A549 (cell line): ENCODE measurements at regions not wholly inside any gene's neighbourhood (a gene's known extent, or its start where the extent isn't known, plus 50 kb on each side); places are given as distances from the start of the nearest gene placed in this dataset.

Experiments used
- ATAC-seq, 2 experiments: fragments of 200-7000 bp in 1 of 2; fragments of >200 bp in 1 of 2; cut with Nextera tagmentation in 1 of 2; cut with Tn5 transposase in 1 of 2; 3 replicates each; pipeline versions ENCODE4 v1.8.0 to v1.9.1; 2018 to 2020; ENCODE audit warnings: mild to moderate bottlenecking in 1 of 2, moderate library complexity in 1 of 2
- CTCF ChIA-PET: fragments of 300-600 bp; sonication (Branson Sonifier 250); formaldehyde crosslinking; extraction: SDS; loops from one replicate; lab custom pipeline; 2021; ENCODE audit warnings: antibody characterized with exemption, inconsistent platforms; lab: Yijun Ruan, JAX
- POLR2A ChIA-PET: fragments of 350-600 bp; formaldehyde crosslinking; extraction: SDS; loops from one replicate; lab custom pipeline; 2021; ENCODE audit warnings: antibody characterized with exemption, inconsistent platforms; lab: Yijun Ruan, JAX
- DNase-seq, 2 experiments: peaks; one replicate each; pipeline versions ENCODE4 v3.0.0 to v3.0.0-alpha.2; 2011 to 2016; ENCODE audit warnings: low read depth in 1 of 2, low spot score in 1 of 2
- FAIRE-seq: peaks from 2 replicates; lab custom pipeline; 2011; peaks lifted over from hg19 to GRCh38; lab: Jason Lieb, UNC
- H3K27ac ChIP-seq, 2 experiments: fragments of >200 bp; sonication (Bioruptor Twin); formaldehyde crosslinking; 3 replicates each; pipeline ENCODE4 v1.5.1; 2016 to 2017
- H3K4me1 ChIP-seq: fragments of >200 bp; sonication (Bioruptor Twin); formaldehyde crosslinking; 3 replicates; pipeline ENCODE4 v1.6.1; 2016
- H3K4me2 ChIP-seq: fragments of >200 bp; sonication (Bioruptor Twin); formaldehyde crosslinking; 3 replicates; pipeline ENCODE4 v1.6.1; 2016
- H3K4me3 ChIP-seq: fragments of >200 bp; sonication (Bioruptor Twin); formaldehyde crosslinking; 3 replicates; pipeline ENCODE4 v1.5.1; 2016
- H3K9me3 ChIP-seq: fragments of >200 bp; sonication (Bioruptor Twin); formaldehyde crosslinking; 3 replicates; pipeline ENCODE4 v1.6.1; 2016
- ATOH8 ChIP-seq: fragments of 250-450 bp; sonication (Bioruptor Pico); IDR thresholded peaks from 2 replicates; pipeline ENCODE4 v1.5.0; 2020; ENCODE audit warnings: low read depth, mild to moderate bottlenecking, moderate library complexity
- BCL3 ChIP-seq: fragments of >200 bp; sonication (Bioruptor Twin); formaldehyde crosslinking; IDR thresholded peaks from 3 replicates; pipeline ENCODE4 v1.6.1; 2016
- BHLHE40 ChIP-seq: IDR thresholded peaks from 2 replicates; pipeline ENCODE4 v1.6.1; 2012; ENCODE audit warnings: low read depth, low read length, inconsistent platforms
- EHMT2 ChIP-seq: fragments of 200-600 bp; sonication (generic); IDR thresholded peaks from 2 replicates; pipeline ENCODE4 v1.6.1; 2016; ENCODE audit warnings: antibody characterized with exemption, low read depth, mild to moderate bottlenecking, moderate library complexity
- EP300 ChIP-seq, 2 experiments: fragments of >200 bp; sonication (Bioruptor Twin); formaldehyde crosslinking; IDR thresholded peaks; 2 replicates in 1 of 2; 3 replicates in 1 of 2; pipeline ENCODE4 v1.6.1; 2016 to 2017
- GATA3 ChIP-seq: IDR thresholded peaks from 2 replicates; pipeline ENCODE4 v1.6.1; 2012; ENCODE audit warnings: borderline replicate concordance
- HES2 ChIP-seq: fragments of >200 bp; sonication (Bioruptor Twin); formaldehyde crosslinking; IDR thresholded peaks from 2 replicates; pipeline ENCODE4 v1.6.1; 2016
- JUN ChIP-seq, 2 experiments: fragments of >200 bp; sonication (Bioruptor Twin); formaldehyde crosslinking; IDR thresholded peaks; 2 replicates in 1 of 2; 3 replicates in 1 of 2; pipeline ENCODE4 v1.6.1; 2016 to 2017
- JUNB ChIP-seq: fragments of >200 bp; sonication (Bioruptor Twin); formaldehyde crosslinking; IDR thresholded peaks from 2 replicates; pipeline ENCODE4 v1.6.1; 2016
- KDM5A ChIP-seq: fragments of 200-600 bp; sonication (generic); IDR thresholded peaks from 2 replicates; pipeline ENCODE4 v1.6.1; 2016; ENCODE audit warnings: antibody characterized with exemption, mild to moderate bottlenecking
- MAFK ChIP-seq: fragments of 450-650 bp; IDR thresholded peaks from 2 replicates; pipeline ENCODE4 v1.6.1; 2014; ENCODE audit not compliant: partially characterized antibody
- MAZ ChIP-seq: fragments of 150-350 bp; IDR thresholded peaks from 2 replicates; pipeline ENCODE4 v1.6.1; 2014; ENCODE audit warnings: antibody characterized with exemption, low read depth, low read length, borderline replicate concordance
- MYC ChIP-seq: IDR thresholded peaks from 2 replicates; pipeline ENCODE4 v1.6.1; 2012; ENCODE audit warnings: mild to moderate bottlenecking, inconsistent platforms, low read length, improper control_type of control experiment, borderline replicate concordance
- NFE2L2 ChIP-seq: fragments of 150-350 bp; conservative IDR thresholded peaks from 2 replicates; pipeline ENCODE4 v1.6.1; 2014; ENCODE audit warnings: low read length
- POLR2A ChIP-seq: IDR thresholded peaks from 2 replicates; pipeline ENCODE4 v1.6.1; 2012; ENCODE audit warnings: mild to moderate bottlenecking, low read length
- RARB ChIP-seq: fragments of 250-450 bp; sonication (Bioruptor Pico); IDR thresholded peaks from 2 replicates; pipeline ENCODE4 v1.8.0; 2021; ENCODE audit warnings: mild to moderate bottlenecking, moderate library complexity
- RCOR1 ChIP-seq: fragments of 150-350 bp; IDR thresholded peaks from 2 replicates; pipeline ENCODE4 v1.6.1; 2014; ENCODE audit warnings: antibody characterized with exemption, low read length, low read depth
- REST ChIP-seq: fragments of 200-600 bp; sonication (generic); IDR thresholded peaks from 2 replicates; pipeline ENCODE4 v1.6.1; 2016; ENCODE audit warnings: antibody characterized with exemption, mild to moderate bottlenecking, moderate library complexity
- RFX5 ChIP-seq: fragments of 450-650 bp; IDR thresholded peaks from 2 replicates; pipeline ENCODE4 v1.7.1; 2014; ENCODE audit warnings: antibody characterized with exemption, mild to moderate bottlenecking, moderate library complexity
- SMC3 ChIP-seq: fragments of >200 bp; sonication (Bioruptor Twin); formaldehyde crosslinking; IDR thresholded peaks from 3 replicates; pipeline ENCODE4 v1.6.1; 2018; ENCODE audit warnings: inconsistent platforms
- SREBF2 ChIP-seq: fragments of 450-650 bp; IDR thresholded peaks from 2 replicates; pipeline ENCODE4 v1.6.1; 2014; ENCODE audit warnings: mild to moderate bottlenecking, moderate library complexity
- TFCP2L1 ChIP-seq: fragments of 250-450 bp; sonication (Bioruptor Pico); IDR thresholded peaks from 2 replicates; pipeline ENCODE4 v1.5.0; 2021; ENCODE audit warnings: mild to moderate bottlenecking
- USF2 ChIP-seq: fragments of 450-650 bp; IDR thresholded peaks from 2 replicates; pipeline ENCODE4 v1.6.1; 2014; ENCODE audit warnings: antibody characterized with exemption
- ZC3H11A ChIP-seq: fragments of 450-650 bp; IDR thresholded peaks from 2 replicates; pipeline ENCODE4 v1.6.1; 2014; ENCODE audit warnings: antibody characterized with exemption, mild to moderate bottlenecking
- ZFP36 ChIP-seq: fragments of 450-650 bp; IDR thresholded peaks from 2 replicates; pipeline ENCODE4 v1.6.1; 2014; ENCODE audit warnings: borderline replicate concordance; ENCODE audit not compliant: partially characterized antibody
- ZSCAN20 ChIP-seq: fragments of 250-450 bp; sonication (Bioruptor Pico); IDR thresholded peaks from 2 replicates; pipeline ENCODE4 v1.8.0; 2022; ENCODE audit warnings: mild to moderate bottlenecking, moderate library complexity
- WGBS: methylation state at CpG from one replicate; pipeline ENCODE4 v1.1.6; 2017; ENCODE audit errors: missing lambda C conversion rate; 5-methylcytosine and 5-hydroxymethylcytosine counted together

GRCh38 chr3:111333642-111334041, 208.4 kb upstream of the CD96 start:
- WGBS: 60% methylated on average over 3 of the region's 3 CpGs
- CTCF ChIA-PET: no interaction called here
- Histone ChIP-seq H3K4me2 (no peak overlapping the region), H3K4me3 (no peak overlapping the region), H3K4me1 (no peaks in the 10 kb centered on the region), H3K9me3 (no peaks in the 10 kb centered on the region), H3K27ac (no peak overlapping the region)
- POLR2A ChIA-PET: no interaction called here
- FAIRE-seq (no peak), DNase-seq (no peak), ATAC-seq (no peak)
- TF ChIP-seq ZC3H11A: no peak
- TF ChIP-seq EP300 (IDR thresholded peaks at IDR 0.05): no peak
- no peak for TF ChIP-seq BHLHE40
- TF ChIP-seq BCL3: no peak
- no peak for TF ChIP-seq ATOH8 (CRISPR knock-in tag)
- no peak for TF ChIP-seq TFCP2L1 (CRISPR knock-in tag)
- no peak for TF ChIP-seq ZFP36
- no peak for TF ChIP-seq POLR2A
- no peak for TF ChIP-seq GATA3
- TF ChIP-seq EHMT2: no peak
- TF ChIP-seq RARB (CRISPR knock-in tag): no peak
- TF ChIP-seq MAZ: no peak
- TF ChIP-seq SMC3: no peak
- TF ChIP-seq SREBF2: no peak
- TF ChIP-seq ZSCAN20 (CRISPR knock-in tag): no peak

GRCh38 chr3:111335512-111336303, 206.3 kb upstream of the CD96 start:
- CTCF ChIA-PET: interaction anchor here (0.9 to 1.3 kb wide), 3 partner anchors 15 to 1606 kb away, joined by 3 read pairs; no protein-coding TSS in a partner anchor
- Histone ChIP-seq H3K9me3 (0 out of 3 replicates have a peak, but pooled peaks cover 3% of the 10 kb centered on the region), H3K4me2 (no peak overlapping the region), H3K4me1 (no peaks in the 10 kb centered on the region), H3K4me3 (no peak overlapping the region), H3K27ac (no peak overlapping the region)
- DNase-seq: no peak
- TF ChIP-seq JUN (IDR thresholded peaks at IDR 0.05): no peak
- TF ChIP-seq RCOR1: no peak
- TF ChIP-seq JUNB: no peak
- WGBS: 87% methylated on average over 2 of the region's 2 CpGs
- POLR2A ChIA-PET: no interaction called here
- ATAC-seq: no peak
- no peak for FAIRE-seq

- H3K4me2 ChIP-seq: no peak overlapping the region
- H3K4me3 ChIP-seq: no peak overlapping the region
- ATAC-seq (no peak), FAIRE-seq (no peak), DNase-seq (no peak)
- H3K9me3 ChIP-seq: 0 out of 3 replicates have a peak, but pooled peaks cover 3% of the 10 kb centered on the region
- 68% methylated on average over 2 of the region's 2 CpGs for WGBS
- CTCF ChIA-PET: interaction anchor here (0.6 to 1.3 kb wide), 4 partner anchors 15 to 1607 kb away, joined by 3 read pairs; no protein-coding TSS in a partner anchor
- POLR2A ChIA-PET: no interaction called here
- TF ChIP-seq JUNB: no peak
- TF ChIP-seq REST: no peak
- no peak for TF ChIP-seq HES2
- TF ChIP-seq NFE2L2: no peak
- no peak for TF ChIP-seq RARB (CRISPR knock-in tag)
- TF ChIP-seq KDM5A: no peak
- TF ChIP-seq RFX5: no peak
- TF ChIP-seq MYC: no peak
- no peak for TF ChIP-seq USF2
- no peak for TF ChIP-seq MAFK
- no peak overlapping the region for H3K27ac ChIP-seq
- H3K4me1 ChIP-seq: no peaks in the 10 kb centered on the region
These were observed 205.5 kb upstream of the CD96 start for GRCh38 chr3:111336511-111336910.
